ENCODE measurements at regions not wholly inside any gene's neighbourhood (a gene's known extent, or its start where the extent isn't known, plus 50 kb on each side); places are given as distances from the start of the nearest gene placed in this dataset.

DNA sequence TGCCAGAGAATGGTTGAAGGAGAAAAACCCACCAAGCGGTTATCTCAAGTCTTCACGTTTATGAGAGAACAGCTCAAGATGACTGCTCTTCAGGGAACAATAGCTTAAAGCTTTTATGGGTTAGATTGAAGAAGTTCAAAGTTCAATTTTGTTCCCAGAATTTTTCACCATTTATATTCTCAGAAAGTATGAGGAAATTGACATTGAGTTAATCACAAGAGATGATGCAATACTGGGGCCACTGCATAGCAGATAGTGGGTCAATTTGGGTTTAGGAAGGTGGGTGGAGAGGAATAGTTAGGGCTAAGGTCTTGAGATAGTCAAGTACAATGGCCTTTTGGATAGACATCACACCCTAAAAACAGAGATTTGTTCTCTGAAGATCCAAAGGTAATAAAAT is 539.3 kb downstream of the SQOR start:
- DNase-seq (ENCODE audit: low spot score in 2 of 2) (no peak), FAIRE-seq (no peak)

GRCh38 chr15:46177219-46177618 is 542.4 kb downstream of the SQOR start:
- no peak for FAIRE-seq

GRCh38 chr15:46178138-46178537 is 543.3 kb downstream of the SQOR start:
- DNase-seq (ENCODE audit: low spot score in 2 of 2) (no peak), FAIRE-seq (no peak)

More at GRCh38 chr15:46177219-46177618, 542.4 kb downstream of the SQOR start:
- DNase-seq (ENCODE audit: low spot score in 2 of 2), result no peak

DNA sequence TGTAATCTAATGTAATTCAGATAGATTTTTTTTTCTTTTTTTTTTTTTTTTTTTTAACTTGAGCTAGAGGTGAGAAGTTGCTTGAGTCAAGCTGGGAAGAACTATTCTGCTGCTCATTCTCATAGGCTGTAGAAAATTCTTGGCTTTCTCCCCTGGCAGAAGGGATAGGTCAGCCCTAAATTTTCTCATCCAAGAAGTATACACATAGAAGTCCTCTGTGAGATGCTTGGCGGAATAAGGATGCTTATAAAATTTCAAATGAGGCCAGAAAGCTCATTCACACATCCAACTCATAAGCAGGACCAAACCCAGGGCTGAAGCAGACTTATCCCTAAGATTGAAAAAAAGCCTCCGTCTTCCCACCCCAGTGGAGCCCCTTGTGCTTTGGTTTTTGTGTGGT is 572.5 kb downstream of the SQOR start:
- FAIRE-seq, result no peak
- no peak for DNase-seq (ENCODE audit: low spot score in 2 of 2)

- FAIRE-seq (no peak), DNase-seq (ENCODE audit: low spot score in 2 of 2) (no peak)
These were observed 578.7 kb downstream of the SQOR start for GRCh38 chr15:46213551-46213950.

DNA sequence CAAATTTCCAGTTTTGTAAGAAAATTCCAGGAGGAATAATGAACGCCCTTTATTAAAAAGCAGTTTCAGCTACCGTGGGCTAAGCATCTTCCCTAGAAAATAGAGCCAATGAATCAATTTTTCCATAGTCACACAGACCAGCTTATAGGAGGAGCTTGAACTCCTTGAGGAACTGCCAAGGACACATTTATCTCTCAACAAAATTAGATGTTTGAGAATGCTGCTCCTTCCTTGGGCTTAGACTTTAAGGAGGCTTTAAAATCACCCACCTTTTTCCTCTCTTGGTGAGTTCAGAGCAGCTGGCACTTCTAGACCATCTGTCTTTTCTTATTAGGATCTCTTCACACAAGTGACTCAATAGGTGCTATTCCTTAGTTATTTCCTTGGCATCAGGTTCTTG is 588.0 kb downstream of the SQOR start:
- DNase-seq (ENCODE audit: low spot score in 2 of 2), result no peak
- FAIRE-seq, result no peak

- FAIRE-seq (no peak), DNase-seq (ENCODE audit: low spot score in 2 of 2) (no peak)
These were observed 594.4 kb downstream of the SQOR start for GRCh38 chr15:46229263-46229662.

GRCh38 chr15:46231786-46232185 is 597.0 kb downstream of the SQOR start:
- no peak for DNase-seq (ENCODE audit: low spot score in 2 of 2)
- no peak for FAIRE-seq

GRCh38 chr15:46232471-46232870 is 597.6 kb downstream of the SQOR start:
- DNase-seq (ENCODE audit: low spot score in 2 of 2) (no peak), FAIRE-seq (no peak)

DNA sequence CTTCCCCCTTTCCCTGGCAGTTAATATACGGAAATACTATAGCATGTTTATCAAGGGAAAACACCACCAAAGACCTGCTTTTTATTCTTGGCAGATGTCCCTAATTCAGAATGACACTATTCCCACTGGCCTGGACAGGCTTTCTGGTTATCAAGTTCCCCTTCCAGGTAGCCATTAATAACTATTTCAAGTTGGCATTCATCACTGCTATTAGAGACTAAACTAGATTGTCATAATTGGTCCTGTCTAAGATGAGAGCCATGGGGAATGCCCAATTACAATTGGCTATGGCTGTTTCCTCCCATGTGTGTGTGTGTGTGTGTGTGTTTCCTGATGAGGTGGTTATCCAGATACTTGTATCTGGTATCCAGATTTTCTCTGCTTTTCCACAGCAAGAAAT is 608.1 kb downstream of the SQOR start:
- no peak for FAIRE-seq
- DNase-seq (ENCODE audit: low spot score in 2 of 2), result no peak

DNA sequence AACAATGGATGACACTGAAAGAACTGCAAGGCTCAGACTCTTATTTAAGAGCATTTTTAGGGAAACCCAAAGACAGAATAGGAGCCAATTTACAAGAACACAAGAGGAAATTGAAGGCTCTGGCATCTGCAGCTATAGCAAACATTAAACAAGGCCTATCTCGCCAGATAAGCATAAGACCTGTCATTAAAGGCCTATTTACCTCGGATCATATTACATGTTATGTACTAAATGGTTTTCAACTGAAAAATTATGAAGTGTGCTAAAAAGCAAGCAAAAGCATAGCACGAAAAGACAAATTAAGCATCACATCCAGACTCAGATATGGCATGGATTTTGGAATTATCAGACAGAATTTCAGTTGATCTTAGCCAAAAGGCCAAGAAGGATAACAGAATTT is 617.1 kb downstream of the SQOR start:
- DNase-seq (ENCODE audit: low spot score in 2 of 2), result no peak
- no peak for FAIRE-seq

GRCh38 chr15:46258056-46258455 is 623.2 kb downstream of the SQOR start:
- DNase-seq (ENCODE audit: low spot score in 2 of 2) (no peak), FAIRE-seq (no peak)

GRCh38 chr15:46260937-46261336 is 626.1 kb downstream of the SQOR start:
- no peak for DNase-seq (ENCODE audit: low spot score in 2 of 2)
- FAIRE-seq, result no peak

GRCh38 chr15:46265664-46266347 is 631.0 kb downstream of the SQOR start:
- FAIRE-seq, result no peak
- no peak for DNase-seq (ENCODE audit: low spot score in 2 of 2)

- FAIRE-seq (no peak), DNase-seq (ENCODE audit: low spot score in 2 of 2) (no peak)
These were observed 631.8 kb downstream of the SQOR start for GRCh38 chr15:46266661-46267060.

GRCh38 chr15:46270481-46271147 is 635.8 kb downstream of the SQOR start:
- DNase-seq (ENCODE audit: low spot score in 2 of 2) (no peak), FAIRE-seq (no peak)

- no peak for DNase-seq (ENCODE audit: low spot score in 2 of 2)
- no peak for FAIRE-seq
These were observed 640.9 kb downstream of the SQOR start for GRCh38 chr15:46275701-46276100.

GRCh38 chr15:46277451-46277850 is 642.6 kb downstream of the SQOR start:
- FAIRE-seq (no peak), DNase-seq (ENCODE audit: low spot score in 2 of 2) (no peak)

- FAIRE-seq (no peak), DNase-seq (ENCODE audit: low spot score in 2 of 2) (no peak)
These were observed 643.2 kb downstream of the SQOR start for GRCh38 chr15:46278062-46278461.

- FAIRE-seq (no peak), DNase-seq (ENCODE audit: low spot score in 2 of 2) (no peak)
These were observed 643.8 kb downstream of the SQOR start for GRCh38 chr15:46278486-46279090.

- FAIRE-seq, result no peak
These were observed 646.1 kb downstream of the SQOR start for GRCh38 chr15:46280762-46281542.

More at GRCh38 chr15:46280762-46281542, 646.1 kb downstream of the SQOR start:
- no peak for DNase-seq (ENCODE audit: low spot score in 2 of 2)
